A673 (cell line): ENCODE measurements at regions not wholly inside any gene's neighbourhood (a gene's known extent, or its start where the extent isn't known, plus 50 kb on each side); places are given as distances from the start of the nearest gene placed in this dataset.

Experiments
- CTCF ChIP-seq: fragments of 300-800, 200-600 bp; sonication (generic); conservative IDR thresholded peaks from 2 replicates; pipeline ENCODE4 v1.5.1; 2017; ENCODE audit warnings: low read depth, mild to moderate bottlenecking, antibody characterized with exemption, low read length, moderate library complexity, mixed read lengths
- EZH2 ChIP-seq: fragments of 200-600 bp; sonication (generic); IDR thresholded peaks from 2 replicates; pipeline ENCODE4 v1.6.1; 2017; ENCODE audit warnings: borderline replicate concordance, low read depth, mild to moderate bottlenecking, mixed read lengths, antibody characterized with exemption, low read length; ENCODE audit not compliant: poor library complexity, severe bottlenecking

DNA sequence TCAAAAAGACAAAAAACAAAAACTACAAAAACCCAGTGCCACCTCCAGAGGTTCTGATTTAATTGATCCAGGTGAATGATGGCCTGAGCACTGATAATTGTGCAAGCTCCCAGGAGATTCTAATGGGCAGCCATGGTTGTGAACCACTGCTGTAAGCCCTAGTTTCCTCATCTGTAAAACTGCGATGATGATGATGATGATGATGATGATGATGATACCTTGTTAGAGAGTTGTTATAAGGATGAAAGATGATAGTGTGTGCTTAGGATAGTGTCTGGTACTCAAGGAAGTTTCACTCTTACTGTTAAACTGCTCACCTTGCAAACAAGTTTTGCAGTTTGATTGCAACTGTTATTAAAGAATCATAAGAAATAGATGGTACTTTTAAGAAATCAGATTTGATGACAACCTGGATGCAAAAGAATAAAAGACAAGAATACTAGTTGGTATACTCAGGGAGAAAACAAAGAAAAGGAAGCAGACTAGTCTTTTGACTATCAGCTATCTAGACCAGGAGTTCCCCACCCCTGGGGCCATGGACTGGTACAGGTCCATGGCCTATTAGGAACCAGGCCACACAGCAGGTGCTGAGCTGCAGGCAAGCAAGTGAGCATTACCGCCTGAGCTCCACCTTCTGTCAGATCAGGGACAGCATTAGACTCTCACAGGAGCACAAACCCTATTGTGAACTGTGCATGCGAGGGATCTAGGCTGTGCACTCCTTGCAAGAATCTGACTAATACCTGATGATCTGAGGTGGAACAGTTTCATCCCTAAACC is 98.0 kb downstream of the OR2K2 start:
- TF ChIP-seq CTCF (no peak), EZH2 (no peak)
